Left hindlimb (tissue), 1 donor: ENCODE measurements at regions not wholly inside any gene's neighbourhood (a gene's known extent, or its start where the extent isn't known, plus 50 kb on each side); places are given as distances from the start of the nearest gene placed in this dataset.

Experiments used
- DNase-seq: peaks from one replicate; pipeline ENCODE4 v3.0.0-alpha.2; 2018

DNA sequence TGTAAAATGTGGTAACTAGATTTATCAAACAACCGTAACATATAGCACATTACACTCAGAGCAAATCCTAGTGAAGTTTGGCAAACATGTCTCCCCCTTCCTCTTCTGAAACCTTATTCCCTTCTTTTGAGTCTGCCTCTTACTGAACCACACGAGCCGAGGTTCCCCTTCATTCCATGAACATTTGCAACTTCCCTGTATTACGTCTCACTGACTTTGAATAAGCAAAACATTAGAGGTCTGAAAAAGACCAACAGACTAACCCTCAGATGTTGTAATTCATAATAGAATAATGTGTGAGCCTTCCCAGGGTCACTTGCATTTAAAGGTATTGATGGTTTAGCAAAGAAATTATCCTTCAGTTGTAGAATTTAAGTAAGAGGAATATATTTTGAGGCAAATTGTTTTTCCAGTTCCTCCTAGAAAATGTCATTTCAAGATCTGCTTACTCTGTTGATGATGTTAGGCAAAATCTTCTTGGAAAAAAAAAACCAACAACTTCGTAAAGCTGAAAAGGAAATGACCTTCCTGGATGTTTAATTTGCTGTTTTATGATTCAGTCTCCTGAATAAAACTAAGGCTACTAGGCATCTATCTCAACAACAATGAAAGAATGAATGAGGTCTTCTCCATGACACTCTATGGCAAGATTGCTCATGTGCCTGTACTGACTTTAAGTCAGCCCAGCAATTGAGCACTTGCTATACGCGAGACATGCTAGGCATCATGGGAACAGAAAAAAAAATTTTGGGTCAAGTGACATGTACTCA, 296.9 kb upstream of the NECTIN3 start:
- DNase-seq: no peak

DNA sequence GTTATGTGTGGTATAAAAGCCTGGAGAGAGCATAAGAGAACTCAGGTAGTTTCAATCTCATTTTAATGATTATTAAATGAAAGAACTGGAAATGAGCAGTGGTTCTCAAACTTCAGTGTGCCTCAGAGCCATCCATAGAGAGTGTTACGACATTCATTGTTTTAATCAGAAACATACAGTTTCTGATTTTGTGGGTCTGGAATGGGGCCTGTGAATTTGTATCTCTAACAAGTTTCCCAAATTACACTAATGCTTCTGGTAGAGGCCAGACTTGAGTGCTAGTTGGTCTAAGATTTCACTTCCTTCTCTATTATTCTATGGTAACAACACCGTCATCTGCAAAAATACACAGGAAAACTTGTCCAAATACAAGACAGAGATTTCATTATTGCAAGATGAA, 292.0 kb upstream of the NECTIN3 start:
- DNase-seq: no peak

DNA sequence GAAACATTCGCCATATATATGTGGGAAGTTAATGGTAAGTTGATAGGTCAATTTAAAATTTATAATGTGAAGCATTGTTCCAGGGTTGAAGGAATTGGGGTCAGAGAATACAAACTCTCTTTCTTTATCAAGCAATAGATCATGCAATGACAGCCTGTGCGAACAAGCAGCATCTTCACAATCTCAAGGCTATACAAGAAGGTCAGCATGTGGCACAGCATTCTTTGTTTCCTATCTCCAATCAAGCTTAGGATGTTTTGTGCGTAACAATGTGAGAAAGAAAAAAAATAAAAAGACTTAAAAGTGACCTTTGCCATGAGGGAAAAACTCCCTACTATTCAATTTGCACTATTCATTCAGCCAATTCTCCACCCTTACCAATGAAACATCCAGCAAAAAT, 288.1 kb upstream of the NECTIN3 start:
- DNase-seq: no peak

DNA sequence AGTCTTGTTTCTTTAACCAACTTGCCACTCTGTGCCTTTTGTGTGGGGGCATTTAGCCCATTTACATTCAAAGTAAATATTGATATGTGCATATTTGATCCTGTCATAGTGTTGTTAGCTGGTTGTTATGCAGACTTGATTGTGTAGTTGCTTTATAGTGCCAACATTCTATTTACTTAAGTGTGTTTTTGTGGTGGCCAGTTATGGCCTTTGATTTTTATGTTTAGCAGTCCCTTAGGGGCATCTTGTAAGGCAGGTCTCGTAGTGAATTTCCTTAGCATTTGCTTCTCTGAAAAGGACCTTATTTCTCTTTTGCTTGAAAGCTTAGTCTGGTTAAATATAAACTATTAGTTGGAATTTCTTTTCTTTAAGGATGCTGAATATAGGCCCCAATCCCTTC, 282.8 kb upstream of the NECTIN3 start:
- no peak for DNase-seq

DNA sequence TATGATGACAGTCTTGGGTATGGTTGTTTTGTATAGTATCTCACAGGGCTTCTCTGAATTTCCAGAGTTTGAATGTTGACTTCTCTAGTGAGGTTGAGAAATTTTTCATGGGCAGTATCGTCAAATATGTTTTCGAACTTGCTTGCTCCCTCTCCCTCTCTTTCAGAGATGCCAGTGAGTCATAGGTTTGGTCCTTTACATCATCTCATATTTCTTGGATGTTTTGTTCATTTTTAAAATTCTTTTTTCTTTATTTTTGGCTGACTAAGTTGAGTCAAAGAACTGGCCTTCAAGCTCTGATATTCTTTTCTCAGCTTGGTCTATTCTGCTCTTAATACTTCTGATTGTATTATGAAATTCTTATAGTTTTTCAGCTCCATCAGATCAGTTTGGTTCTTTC, 282.3 kb upstream of the NECTIN3 start:
- DNase-seq: no peak

DNA sequence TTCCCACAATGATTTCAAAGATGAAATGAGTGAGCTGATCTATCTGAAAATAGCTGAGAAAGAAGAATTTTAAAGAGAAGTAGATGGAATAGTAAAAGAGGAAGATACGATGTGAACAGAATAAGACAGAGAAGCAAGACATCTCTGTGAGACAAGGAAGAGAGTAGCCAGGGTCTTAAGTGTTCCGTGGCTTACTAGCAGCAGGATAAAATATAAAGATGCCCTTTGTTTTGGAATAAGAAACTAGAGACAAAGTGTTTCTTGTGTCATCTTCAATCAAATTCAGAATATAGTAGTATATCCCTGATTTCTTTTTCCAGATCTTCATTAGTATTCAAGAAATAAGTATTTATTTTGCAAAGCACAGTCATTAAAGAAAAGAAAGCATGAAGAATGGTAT, 281.0 kb upstream of the NECTIN3 start:
- no peak for DNase-seq

DNA sequence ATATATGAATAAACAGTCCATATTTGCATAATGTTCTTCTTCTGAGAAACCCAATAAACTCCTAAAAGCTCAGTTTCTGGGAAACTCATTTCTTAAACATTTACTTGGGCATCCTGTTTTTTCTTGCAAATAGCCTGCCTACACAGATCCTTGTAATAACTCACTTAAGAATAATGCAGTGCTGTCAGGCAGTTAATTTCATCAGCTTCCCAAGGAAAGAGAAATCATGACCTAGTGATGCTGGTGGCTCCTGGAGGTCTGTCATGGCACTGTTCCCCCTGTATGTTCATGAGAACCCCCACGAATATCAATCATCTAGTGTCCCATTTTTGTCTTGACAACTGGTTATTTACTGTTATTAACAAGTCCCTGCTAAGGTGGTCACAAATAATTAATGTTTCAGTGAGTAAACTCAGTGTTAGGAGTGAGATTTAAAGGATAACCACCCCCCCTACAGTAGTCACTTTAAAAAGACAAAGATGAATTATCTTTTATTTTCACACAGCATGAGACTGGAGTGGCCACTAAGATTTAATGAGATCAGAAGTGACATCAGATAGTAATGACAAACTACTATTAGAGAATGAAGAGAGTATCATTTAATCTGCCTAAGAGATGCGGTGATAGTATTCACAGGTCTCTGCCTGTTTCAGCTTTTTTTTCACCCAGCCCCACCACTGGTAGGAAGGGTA, 279.5 kb upstream of the NECTIN3 start:
- DNase-seq: no peak

DNA sequence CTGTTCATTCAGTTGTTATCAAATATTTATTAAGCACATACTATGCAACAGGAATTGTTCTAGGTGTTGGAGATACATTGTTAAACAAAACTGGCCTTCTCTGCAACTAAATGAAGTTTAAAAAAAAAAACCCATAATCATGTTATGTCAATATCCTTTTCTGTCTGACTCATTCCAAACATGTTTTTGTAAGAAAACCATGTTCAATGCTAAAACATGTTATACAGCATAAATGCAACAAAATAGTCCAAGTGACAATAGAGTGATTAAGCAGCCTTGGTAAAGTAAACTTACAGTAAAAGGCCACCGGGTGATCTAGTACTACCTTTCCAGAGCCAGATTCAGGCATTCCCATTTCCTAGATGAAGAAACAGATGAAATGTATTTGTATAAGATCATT, 278.0 kb upstream of the NECTIN3 start:
- DNase-seq: no peak

DNA sequence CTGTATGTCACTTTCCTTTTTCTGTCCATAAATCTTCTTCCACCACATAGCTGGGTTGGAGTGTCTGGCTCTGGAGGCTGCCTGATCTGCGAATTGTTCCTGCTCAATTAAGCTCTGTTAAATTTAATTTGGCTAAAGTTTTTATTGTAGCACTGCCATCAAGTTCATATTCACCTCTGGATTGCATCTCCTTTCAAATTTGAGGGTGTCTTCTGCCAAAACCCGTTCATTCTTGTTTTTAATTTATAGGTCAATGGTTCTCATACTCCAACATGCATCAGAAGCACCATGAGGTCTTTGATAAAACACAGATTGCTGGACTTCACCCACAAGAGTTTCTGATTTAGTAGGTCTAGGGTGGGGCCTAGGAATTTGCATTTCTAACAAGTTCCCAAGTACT, 276.5 kb upstream of the NECTIN3 start:
- no peak for DNase-seq

DNA sequence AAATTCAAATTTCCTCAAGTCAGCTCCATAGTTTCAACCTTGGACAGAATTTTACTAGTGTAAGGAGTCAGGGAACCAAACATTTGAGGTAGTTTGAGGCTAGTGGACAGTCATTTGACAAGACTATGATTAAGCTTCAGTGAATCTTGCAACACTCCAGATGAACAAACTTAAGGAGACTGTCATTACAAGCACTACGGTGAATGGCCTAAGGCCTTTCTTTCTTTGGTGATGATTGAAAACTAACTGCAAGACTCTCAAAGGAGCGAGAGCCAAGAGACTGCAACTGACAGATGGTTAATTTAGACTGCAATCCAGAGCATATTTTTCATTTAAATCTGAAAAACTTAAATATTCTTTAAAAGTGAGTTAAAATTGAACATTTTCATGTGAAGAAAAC, 272.3 kb upstream of the NECTIN3 start:
- no peak for DNase-seq

DNA sequence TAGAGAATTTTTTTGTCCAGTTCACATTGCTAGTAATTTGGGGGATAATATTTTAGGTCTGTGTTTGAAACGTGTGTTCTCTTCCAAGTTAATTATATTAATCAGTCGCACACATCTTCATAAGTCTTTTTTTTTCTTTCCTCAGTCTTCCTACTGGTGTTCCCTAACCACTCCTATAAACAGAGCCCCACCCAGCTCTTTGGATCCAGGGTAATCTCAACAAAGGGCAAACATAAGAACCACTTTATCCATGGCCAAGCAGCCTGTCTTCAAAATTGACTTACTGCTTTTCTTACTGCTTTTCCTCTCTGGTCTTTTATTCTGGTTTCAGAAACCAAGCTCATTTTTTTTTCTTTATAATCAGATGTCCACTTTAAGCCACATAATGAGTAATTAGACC, 266.8 kb upstream of the NECTIN3 start:
- DNase-seq: no peak

DNA sequence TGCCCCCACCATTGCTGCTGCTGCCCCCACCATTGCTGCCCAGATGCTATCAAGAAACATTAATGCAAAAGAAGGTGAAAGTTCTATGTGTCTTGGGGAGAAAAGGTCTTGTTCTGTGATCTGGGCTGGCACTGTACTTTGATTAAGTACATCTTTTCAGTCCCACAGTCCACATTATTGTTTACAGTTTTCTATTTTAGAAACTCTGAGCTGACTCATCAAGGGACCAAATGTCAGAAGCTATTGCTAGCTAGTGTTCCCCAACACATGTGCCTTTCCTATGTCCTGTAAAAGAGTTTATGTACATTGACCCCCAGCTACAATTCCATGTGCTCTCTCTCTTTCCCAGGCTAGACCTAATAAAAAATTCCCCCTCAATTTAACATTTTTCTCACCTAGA, 264.7 kb upstream of the NECTIN3 start:
- no peak for DNase-seq

DNA sequence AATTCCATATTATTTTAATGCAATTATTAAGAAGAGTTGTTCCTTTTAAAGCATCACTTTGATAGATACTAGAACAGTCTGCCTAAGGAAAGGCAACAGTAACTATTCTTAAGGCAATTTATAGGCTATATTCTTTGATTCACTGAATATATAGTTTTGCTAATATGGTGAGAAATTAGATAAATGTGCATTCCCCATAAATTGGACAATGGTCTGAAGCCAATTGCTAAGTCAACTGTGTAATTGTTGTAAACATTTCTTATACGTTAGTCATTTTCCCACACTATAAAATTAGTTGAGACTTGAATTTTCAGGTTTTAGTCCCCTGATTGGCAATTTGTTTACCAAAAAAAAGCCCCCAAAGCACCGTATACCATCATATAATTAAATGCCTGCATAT, 263.0 kb upstream of the NECTIN3 start:
- DNase-seq: no peak

DNA sequence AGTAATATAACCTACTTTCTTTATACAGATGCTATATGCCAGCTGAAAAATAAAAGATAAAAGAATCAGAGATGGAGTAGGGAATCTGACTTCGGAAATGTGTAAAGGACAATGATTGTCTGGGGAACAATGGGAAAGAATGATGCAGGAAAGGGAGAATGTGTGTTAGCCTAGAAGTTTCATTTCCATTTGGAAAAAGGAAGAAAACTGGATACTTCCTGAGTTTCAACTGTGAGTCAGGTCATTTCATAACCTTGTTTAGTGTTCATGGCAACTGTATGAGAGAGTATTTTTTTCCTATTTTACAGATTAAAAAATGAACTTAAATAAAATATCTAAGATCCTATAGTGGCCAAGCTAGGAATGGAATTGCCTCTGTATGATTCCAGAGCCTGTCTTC, 261.3 kb upstream of the NECTIN3 start:
- no peak for DNase-seq

DNA sequence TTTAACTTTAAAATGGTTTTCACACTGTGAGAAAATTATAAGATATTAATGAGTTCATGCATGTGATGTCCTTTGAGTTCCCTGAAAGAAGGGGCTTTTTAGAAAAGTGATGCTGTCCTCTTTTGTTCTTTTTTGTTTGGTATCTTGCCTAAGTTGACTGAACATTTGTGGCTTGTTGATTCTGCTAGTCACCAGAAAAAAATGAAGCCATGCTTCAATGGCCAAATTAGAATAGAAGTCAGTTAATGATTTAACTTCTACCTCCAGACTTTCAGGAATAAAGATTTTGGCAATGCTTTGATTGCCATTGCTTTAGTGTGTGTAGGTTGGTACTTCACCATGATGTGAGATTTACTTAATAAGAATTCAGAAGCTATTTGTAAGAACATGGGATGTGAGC, 260.6 kb upstream of the NECTIN3 start:
- no peak for DNase-seq

DNA sequence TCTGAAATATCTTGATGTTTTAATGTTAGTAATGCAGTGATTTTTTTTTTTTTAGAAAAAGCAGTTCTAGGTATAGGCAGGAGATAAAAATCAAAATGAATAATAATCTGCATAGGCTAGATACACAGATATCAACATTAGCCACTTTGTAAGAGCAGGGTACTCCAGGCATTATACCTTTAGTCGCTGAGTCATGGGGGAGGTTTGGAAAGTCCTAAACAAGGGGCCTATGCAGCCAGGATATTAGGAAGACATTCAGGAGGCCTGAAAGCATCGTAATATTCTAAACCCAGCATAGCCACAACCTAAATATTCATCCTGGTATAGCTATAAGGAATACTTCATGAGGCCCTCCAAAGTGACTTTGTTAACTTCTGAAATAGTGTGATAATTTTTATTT, 258.1 kb upstream of the NECTIN3 start:
- no peak for DNase-seq

DNA sequence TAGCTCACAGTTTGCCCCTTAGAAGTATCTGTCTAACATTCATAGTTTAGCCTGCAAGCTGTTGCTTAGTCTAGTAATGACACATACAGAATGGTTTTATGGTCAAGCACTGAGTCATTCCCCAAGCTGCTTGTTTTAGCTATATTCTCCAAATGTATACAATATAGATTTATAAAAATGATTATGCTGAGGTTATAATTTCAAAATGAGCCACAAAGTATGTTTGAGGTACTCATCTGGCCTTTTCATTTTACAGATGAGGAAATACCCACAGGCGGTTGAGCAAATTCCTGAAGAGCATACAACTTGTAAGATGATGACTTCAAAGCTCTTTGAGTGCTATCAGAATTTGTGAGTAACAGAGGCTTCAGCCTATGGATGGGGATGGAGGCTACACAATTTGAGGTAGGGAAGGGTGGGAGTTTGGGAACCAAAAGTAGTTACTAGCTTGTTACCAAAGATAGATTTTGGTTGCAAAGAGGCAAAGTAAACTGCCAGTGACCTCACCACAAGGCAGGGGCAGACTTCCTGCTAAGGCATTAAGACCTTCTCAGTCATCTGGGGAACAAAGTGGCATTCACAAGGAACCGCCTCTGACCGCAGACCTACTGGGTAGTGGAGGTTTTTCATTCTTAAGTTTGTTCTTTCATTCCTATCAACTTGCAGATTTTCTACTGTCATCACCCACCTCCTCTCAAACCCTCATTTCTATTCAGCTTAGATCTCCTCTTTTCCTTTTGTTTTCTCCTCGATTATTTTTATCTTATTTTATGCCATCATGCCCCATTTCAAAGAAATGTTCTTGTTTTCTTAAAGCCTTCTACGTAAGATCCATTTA, 257.2 kb upstream of the NECTIN3 start:
- peak; percentile 54 for DNase-seq

DNA sequence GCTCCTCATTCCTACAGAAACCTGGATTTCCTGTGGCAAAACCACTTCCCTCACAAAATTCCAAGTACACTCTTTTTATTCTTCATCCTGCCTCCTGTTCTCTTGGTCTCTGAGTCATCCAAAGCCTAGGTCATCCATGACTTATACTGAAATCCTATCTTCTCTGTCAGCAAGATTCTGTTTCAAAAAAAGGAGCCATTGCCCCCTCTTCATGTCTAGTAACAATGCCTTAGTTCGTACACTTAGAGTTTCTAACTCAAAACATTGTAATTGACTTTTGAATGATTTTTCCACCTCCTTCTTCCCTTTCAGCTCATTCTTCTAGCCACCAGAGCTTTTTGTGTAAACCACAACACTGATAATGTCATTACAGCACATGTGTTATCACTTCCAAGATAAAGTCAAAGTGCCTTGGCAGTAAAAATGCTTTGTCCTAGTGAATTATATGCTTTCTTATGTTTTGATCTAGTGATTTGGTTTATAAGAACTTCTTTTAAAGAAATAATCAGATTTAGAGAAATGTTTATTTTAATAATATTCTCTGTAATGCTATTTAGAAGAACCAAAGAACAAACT, 256.5 kb upstream of the NECTIN3 start:
- DNase-seq: no peak

DNA sequence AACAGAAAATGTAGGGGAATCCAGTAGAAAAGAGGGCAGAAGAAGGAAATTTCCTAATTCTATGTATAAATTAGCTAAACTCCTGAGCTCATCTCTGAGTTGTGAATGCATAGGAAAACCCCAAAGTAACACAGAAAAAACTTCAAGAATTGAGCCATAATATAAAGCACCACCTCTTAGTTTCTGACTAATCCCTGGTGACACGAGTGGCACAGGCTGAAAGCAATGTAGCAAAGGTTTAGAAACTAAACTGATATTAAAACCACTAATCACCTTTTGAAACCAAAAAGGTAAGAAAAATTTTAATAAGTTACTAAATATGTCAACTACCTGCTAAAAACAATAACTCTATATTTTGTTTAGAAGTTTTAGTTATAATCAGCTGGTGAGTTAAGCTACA, 255.6 kb upstream of the NECTIN3 start:
- no peak for DNase-seq

DNA sequence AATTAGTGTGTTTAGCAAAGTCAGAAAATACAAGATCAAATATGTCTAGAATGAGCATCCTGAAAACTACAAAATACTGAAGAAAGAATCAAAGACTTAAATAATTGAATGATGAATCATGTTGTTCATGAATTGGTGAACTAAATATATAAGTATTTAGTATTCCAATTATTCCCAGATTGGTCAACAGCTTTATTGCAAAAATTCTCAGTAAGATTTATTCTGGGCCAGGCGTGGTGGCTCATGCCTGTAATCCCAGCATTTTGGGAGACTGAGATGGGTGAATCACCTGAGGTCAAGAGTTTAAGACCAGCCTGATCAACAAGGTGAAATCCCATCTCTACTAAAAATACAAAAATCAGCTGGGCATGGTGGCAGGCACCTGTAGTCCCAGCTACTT, 250.0 kb upstream of the NECTIN3 start:
- DNase-seq: no peak

DNA sequence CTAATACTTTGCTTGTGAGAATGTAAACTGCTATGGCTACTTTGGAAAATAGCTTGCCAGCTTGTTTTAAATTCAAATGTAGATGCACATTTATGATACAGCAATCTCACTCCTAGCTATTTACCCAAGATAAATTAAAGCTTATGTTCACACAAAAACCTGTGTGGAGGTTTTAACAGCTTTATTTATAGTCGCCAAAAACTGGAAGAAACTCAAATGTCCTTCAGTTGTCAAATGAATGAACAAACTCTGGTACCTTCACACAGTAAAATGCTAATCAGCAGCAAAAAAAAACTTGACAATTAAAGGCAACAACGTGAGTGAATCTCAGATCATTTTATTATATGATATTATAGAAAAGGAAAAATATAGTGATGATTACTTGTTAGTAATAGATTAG, 248.6 kb upstream of the NECTIN3 start:
- no peak for DNase-seq

DNA sequence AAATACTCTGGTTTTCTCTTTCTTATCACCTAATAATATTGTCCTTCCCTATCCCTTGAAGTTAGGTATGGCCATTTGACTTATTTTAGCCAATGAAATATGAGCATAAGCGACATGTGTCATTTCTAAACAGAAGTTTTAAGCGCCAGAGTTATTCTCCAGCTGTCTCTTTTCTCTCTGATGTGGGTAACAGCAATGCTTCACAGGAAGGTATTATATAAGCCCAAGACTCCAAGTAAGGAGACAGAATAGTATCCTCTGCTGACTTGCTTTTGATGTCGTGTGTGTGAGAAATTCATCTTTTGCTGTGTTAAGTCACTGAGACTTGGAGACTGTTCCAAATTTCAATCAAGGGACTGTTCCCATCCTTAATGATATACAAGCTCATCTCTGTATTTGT, 224.6 kb upstream of the NECTIN3 start:
- DNase-seq: no peak

DNA sequence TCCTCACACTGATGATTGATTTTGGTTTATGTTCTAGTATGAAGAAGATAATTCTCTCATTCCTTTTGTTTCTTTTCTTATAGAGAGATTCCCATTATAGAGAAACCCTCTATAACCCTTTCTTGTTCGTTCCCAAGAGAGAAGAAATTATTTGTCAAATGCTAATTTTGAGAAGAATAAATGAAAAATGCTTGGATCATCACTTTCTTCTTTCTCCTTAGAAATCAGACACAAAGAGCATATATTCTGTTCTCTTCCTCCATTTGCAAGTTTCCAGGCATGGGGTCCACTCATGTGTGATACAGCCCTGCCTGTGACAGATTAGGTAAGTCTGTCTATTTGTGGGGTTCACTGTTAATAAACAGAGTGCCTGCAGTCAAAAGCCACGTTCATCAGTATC, 222.6 kb upstream of the NECTIN3 start:
- no peak for DNase-seq

DNA sequence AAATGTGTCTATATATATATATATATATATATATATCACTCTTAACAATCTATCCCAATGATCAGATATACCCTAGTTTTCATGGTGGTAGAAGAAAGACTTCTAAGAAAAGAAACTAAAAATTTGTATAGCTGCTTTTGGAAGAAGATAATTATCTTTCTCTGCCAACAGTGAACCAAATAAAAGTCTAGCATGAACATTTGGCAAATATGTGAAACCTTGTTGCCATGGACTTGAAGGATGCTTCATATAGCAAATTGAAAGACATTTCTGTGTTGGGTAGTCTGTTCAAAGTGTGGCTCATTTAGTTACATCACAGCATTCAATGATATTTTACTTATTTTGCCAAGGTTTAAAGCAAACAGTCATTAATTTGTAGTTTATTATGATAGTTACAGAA, 219.9 kb upstream of the NECTIN3 start:
- DNase-seq: no peak
